ENCODE measurements at regions not wholly inside any gene's neighbourhood (a gene's known extent, or its start where the extent isn't known, plus 50 kb on each side); places are given as distances from the start of the nearest gene placed in this dataset.

DNA sequence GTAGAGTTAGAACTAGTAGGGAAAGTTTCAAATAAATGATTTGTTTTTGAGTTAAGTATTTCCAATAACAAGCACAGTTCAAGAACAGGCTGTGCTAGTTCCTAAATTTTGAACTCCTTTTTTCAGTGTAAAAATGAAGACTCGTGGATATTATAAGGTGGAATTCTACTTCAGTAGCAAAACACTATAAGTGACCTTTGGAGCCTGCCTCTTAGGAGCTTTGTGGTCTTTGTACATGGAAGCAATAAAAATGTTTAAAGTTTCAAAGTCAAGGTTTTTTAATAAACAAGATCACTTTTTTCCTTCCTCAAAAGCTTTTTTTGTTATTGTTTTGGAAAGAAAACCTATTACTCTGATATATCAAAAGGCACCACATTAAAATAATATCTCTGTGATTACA lies 292.4 kb upstream of the VWC2 start:
- CTCF ChIA-PET = no interaction called here

GRCh38 chr7:49483142-49483541 lies 290.3 kb upstream of the VWC2 start:
- no peaks in the 10 kb centered on the region for H3K79me2 ChIP-seq (ENCODE audit: low read depth)
- H3K36me3 ChIP-seq (ENCODE audit: low read depth) = no peaks in the 10 kb centered on the region
- H3K9me3 ChIP-seq (ENCODE audit: insufficient read depth, low read depth) = no peaks in the 10 kb centered on the region
- H3K27me3 ChIP-seq (ENCODE audit: insufficient read depth, low read depth) = no peaks in the 10 kb centered on the region
- intact Hi-C loops (cut with micrococcal nuclease; ENCODE audit: unreplicated experiment) = no loop called here
- ChIA-PET CTCF (no interaction called here), POLR2A (ENCODE audit: unreplicated experiment) (no interaction called here)
- DNase-seq = no peak
- H2AFZ ChIP-seq = no peak overlapping the region
- no peaks in the 10 kb centered on the region for H4K20me1 ChIP-seq (ENCODE audit: insufficient read depth)
- no peak overlapping the region for H3K4me3 ChIP-seq
- no peaks in the 10 kb centered on the region for H3F3A ChIP-seq (ENCODE audit: insufficient read depth, low read depth)
- H3K27ac ChIP-seq = no peak overlapping the region
- no peak overlapping the region for H3K4me2 ChIP-seq
- H3K9me2 ChIP-seq (ENCODE audit: insufficient read depth) = no peaks in the 10 kb centered on the region
- no peaks in the 10 kb centered on the region for H3K4me1 ChIP-seq (replicated peaks; ENCODE audit: insufficient read depth)
- BruUV-seq (replicated peaks) = no TSS peak
- no peak for TF ChIP-seq EZH2 (IDR thresholded peaks at IDR 0.05; ENCODE audit: low read depth)
- TF ChIP-seq CTCF (conservative IDR thresholded peaks at IDR 0.05) = 0 out of 2 replicates have a peak, but pooled peaks have one; percentile 28

More for the DNA sequence above, 292.4 kb upstream of the VWC2 start:
- no peak for DNase-seq
- no peak overlapping the region for H3K27ac ChIP-seq
- H3K79me2 ChIP-seq (ENCODE audit: low read depth) = no peaks in the 10 kb centered on the region
- no peak for TF ChIP-seq CTCF (conservative IDR thresholded peaks at IDR 0.05)
- intact Hi-C loops (cut with micrococcal nuclease; ENCODE audit: unreplicated experiment) = no loop called here
- H3K4me3 ChIP-seq = no peak overlapping the region
- POLR2A ChIA-PET (ENCODE audit: unreplicated experiment) = no interaction called here
- H3K36me3 ChIP-seq (ENCODE audit: low read depth) = no peaks in the 10 kb centered on the region
- no peaks in the 10 kb centered on the region for H3K9me3 ChIP-seq (ENCODE audit: insufficient read depth, low read depth)
- H3K4me2 ChIP-seq = no peak overlapping the region
- H3K27me3 ChIP-seq (ENCODE audit: insufficient read depth, low read depth) = no peaks in the 10 kb centered on the region
- no peaks in the 10 kb centered on the region for H4K20me1 ChIP-seq (ENCODE audit: insufficient read depth)
- H3F3A ChIP-seq (ENCODE audit: insufficient read depth, low read depth) = no peaks in the 10 kb centered on the region
- H3K4me1 ChIP-seq (replicated peaks; ENCODE audit: insufficient read depth) = no peaks in the 10 kb centered on the region
- no peaks in the 10 kb centered on the region for H3K9me2 ChIP-seq (ENCODE audit: insufficient read depth)
- BruUV-seq (replicated peaks) = no TSS peak
- H2AFZ ChIP-seq = no peak overlapping the region

DNA sequence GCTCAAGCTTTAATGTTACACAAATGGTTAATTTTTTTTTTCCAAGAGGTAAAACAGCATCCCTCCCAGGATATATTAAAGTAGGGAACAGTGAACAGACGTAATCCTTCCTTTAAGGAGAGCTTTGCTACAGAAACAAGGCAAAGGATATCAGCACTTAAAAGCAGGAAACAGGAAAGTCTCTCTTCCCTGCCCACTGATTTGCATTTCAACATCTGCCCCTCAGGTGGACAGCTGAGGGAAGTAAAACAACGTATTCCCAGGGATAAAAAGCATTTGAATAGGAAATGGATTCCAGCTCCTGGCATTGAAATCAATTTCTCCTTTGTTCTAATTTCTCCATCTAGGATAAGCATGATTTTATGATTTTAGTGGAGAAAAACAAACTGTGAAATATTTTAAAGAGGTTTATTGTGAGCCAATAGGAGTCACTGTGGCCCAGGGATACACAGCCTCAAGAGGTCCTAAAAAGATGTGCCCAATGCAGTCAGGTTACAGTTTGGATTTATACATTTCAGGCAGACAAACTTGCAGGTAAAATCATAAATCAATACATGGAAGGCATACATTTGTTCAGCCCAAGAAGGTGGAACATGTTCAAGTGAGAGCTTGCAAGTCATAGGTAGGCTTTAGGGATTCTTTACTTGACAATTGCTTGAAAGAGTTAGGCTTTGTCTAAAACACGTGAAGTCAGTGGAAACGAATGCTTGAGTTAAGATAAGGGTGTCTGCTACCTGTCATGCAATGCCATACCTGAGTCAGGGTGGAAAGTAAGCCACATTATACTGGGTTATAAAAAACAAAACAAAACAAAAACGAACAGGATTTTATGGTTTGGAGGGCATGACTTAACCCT lies 286.2 kb upstream of the VWC2 start:
- no peaks in the 10 kb centered on the region for H3K79me2 ChIP-seq (ENCODE audit: low read depth)
- TF ChIP-seq EZH2 (IDR thresholded peaks at IDR 0.05; ENCODE audit: low read depth) (no peak), CTCF (conservative IDR thresholded peaks at IDR 0.05) (no peak)
- H3K36me3 ChIP-seq (ENCODE audit: low read depth) = no peaks in the 10 kb centered on the region
- ChIA-PET POLR2A (ENCODE audit: unreplicated experiment) (no interaction called here), CTCF (no interaction called here)
- no peaks in the 10 kb centered on the region for H3K27me3 ChIP-seq (ENCODE audit: insufficient read depth, low read depth)
- no peak overlapping the region for H3K4me3 ChIP-seq
- H4K20me1 ChIP-seq (ENCODE audit: insufficient read depth) = no peaks in the 10 kb centered on the region
- H2AFZ ChIP-seq = no peak overlapping the region
- no peaks in the 10 kb centered on the region for H3K9me2 ChIP-seq (ENCODE audit: insufficient read depth)
- H3F3A ChIP-seq (ENCODE audit: insufficient read depth, low read depth) = no peaks in the 10 kb centered on the region
- H3K4me1 ChIP-seq (replicated peaks; ENCODE audit: insufficient read depth) = no peaks in the 10 kb centered on the region
- H3K4me2 ChIP-seq = no peak overlapping the region
- intact Hi-C loops (cut with micrococcal nuclease; ENCODE audit: unreplicated experiment) = no loop called here
- no peak for DNase-seq
- no peak overlapping the region for H3K27ac ChIP-seq
- no TSS peak for BruUV-seq (replicated peaks)
- H3K9me3 ChIP-seq (ENCODE audit: insufficient read depth, low read depth) = no peaks in the 10 kb centered on the region

Data from PC-9 (cell line).